ENCODE measurements at regions not wholly inside any gene's neighbourhood (a gene's known extent, or its start where the extent isn't known, plus 50 kb on each side); places are given as distances from the start of the nearest gene placed in this dataset.

GRCh38 chr10:24034571-24034970 lies 174.4 kb upstream of the KIAA1217 start:
- DNase-seq (ENCODE audit: low read depth), result no peak

DNA sequence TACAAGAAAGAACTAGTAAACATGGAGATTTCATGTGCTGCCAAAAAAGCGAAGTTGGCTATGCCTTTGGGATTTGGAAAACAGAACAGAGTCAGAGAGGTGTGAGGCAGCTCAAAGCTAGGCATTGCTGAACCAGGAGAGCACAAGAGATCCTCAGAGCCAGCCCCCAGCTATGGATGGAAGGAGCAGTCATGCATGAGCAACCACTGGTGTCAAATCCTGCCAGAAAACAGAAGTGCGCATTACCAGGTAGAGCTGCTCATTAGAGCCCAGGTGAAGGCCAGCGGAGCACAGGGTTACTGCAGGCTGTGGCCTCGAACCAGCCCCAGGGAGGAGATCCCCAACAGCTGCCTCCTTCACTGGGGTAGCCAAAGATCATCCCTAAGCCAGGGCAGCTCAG lies 173.2 kb upstream of the KIAA1217 start:
- no peak for DNase-seq (ENCODE audit: low read depth)

- DNase-seq (ENCODE audit: low read depth), result no peak
Observed at GRCh38 chr10:24039315-24039714, 169.6 kb upstream of the KIAA1217 start.

GRCh38 chr10:24039897-24040296 lies 169.0 kb upstream of the KIAA1217 start:
- no peak for DNase-seq (ENCODE audit: low read depth)

DNA sequence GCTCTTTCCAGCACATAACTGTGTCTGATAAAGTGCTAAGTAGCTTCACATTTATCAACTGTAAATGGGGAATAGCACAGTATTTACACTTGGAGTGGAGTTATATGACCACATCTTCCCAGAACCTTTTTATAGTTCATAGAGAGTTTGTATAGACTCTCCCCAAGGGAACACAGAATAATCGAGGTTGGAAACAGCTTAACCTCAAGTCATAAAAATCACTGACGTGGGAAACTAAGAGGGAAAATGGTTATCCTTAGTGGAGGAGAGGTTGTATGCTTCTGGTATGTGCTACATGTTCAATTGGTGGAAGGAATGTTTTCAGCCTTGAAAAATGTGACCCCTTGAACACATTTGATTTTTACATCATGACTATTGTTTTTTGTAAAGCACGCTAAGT lies 167.9 kb upstream of the KIAA1217 start:
- no peak for DNase-seq (ENCODE audit: low read depth)

GRCh38 chr10:24041834-24042233 lies 167.1 kb upstream of the KIAA1217 start:
- no peak for DNase-seq (ENCODE audit: low read depth)

GRCh38 chr10:24042884-24043283 lies 166.1 kb upstream of the KIAA1217 start:
- DNase-seq (ENCODE audit: low read depth), result no peak

DNA sequence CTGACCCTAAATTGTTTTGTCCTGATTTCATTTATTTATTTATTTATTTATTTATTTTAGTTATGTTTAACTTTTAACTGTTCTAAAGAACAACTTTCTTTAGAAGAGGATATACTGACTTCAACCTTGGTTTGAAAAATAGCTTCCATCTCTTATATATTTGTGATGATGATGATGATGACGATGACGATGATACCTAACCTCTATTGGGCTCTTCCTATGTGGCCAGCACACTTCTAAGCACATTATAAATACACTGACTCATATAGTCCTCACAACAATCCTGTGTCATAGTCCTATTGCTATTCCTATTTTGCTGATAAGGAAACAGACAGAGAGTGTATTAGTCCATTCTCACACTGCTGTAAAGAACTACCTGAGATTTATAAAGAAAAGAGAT lies 162.9 kb upstream of the KIAA1217 start:
- DNase-seq (ENCODE audit: low read depth), result no peak

DNA sequence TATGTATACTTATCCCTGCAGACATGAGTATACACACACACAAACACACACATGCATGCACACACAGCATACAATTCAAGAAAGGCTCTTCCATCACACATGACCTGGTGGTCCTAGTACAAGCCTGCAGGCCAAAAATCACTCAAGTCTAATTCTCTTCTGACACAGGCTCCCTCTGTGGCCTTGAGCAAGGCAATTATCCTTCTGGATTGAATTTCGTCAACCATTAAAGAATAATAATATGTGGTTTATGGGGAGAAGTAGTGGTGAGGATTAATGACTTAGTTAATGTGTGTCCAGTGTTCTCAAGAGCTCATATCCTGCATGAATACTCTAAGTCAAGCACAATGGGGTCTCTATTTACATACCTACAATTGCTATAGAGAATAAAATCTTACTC lies 161.8 kb upstream of the KIAA1217 start:
- no peak for DNase-seq (ENCODE audit: low read depth)

DNA sequence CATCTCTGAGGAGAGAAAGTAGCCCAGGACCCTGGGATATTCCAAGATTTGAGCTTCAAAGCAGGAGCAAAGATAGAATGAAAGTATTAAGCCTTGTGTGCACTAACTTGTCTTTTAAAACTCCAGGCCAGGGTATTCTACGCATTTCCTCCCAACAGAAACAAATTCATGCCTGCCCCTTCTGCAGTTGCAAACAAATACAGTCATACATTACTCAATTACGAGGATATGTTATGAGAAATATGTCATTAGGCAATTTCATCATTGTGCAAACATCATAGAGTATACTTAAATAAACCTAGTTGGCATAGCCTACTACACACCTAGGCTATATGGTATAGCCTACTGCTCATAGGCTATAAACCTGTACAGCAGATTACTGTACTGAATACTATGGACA lies 154.5 kb upstream of the KIAA1217 start:
- no peak for DNase-seq (ENCODE audit: low read depth)

GRCh38 chr10:24080207-24080606 lies 128.7 kb upstream of the KIAA1217 start:
- no peak for DNase-seq (ENCODE audit: low read depth)

DNA sequence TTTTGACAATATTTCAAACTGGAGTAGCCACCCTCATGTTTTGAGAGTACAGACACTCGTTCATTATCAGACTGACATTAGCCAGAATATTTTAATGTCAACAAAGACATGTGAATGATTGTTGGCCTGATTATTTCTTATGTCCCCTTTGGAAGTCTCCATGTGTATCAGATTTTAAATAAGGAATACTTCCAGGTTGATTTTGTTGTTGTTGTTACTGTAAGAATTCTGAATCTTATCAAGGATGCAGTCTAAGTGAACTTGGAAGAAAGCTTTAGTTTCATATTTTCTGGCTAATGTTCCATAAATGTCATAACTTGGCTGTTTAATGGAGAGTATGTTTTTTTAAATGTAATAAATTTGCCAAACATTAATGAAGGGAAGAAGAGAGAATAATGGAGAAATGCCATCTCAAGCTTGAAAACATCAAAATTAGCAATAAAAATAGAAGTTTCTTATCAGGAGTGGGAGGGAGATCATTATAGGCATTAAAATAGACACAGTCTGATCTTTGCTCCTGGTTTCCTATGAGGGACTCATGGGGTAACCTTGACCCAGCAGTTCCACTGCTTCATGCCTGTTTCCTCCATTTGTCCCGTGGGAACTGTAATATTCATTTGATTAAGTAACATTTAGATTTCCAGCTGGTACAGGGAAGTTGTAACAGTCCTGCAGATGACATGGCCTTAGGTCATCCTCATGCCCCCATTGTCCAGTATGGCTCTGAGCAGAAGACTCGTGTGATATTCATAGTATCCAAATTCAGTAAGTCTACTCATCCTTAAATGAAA lies 122.4 kb upstream of the KIAA1217 start:
- no peak for DNase-seq (ENCODE audit: low read depth)

DNA sequence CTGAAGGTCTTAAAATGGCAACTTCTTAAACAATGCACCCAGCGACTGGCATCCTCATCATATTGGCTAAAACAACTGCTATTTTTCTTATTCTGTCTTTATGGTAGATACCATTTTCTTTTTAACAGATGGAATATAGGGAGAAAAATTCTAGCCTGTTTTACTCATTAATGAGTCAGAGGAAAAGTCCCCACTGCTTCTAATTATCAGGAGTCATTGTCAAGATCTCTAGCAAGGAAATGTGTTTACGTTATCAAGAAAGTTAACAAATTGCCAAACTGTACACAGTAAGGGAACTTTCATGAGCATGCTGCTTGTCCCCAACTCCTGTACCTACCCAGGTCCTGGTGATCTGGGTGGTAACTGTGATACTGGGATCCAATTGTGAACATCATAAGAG lies 117.7 kb upstream of the KIAA1217 start:
- no peak for DNase-seq (ENCODE audit: low read depth)

- no peak for DNase-seq (ENCODE audit: low read depth)
Observed at GRCh38 chr10:24096281-24096680, 112.7 kb upstream of the KIAA1217 start.

GRCh38 chr10:24097751-24098207 lies 111.2 kb upstream of the KIAA1217 start:
- DNase-seq (ENCODE audit: low read depth), result no peak

DNA sequence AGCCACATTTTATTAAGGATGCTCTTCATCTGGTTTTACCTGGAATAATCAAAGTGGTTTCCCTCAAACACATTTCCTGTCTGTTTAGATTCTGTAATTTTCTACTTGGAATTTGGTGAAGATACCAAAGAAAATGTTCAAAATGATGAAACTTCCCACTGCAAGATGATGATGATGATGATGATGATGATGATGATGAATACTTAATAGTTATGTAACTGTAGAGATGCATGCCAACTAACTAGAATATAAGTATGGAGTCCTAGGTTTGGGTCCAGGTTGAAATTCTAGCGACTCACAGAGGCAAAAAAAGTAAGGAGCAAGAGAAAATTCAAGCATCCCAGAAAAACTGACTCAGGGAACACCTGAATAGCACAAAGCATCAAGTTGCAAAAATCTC lies 104.0 kb upstream of the KIAA1217 start:
- no peak for DNase-seq (ENCODE audit: low read depth)

DNA sequence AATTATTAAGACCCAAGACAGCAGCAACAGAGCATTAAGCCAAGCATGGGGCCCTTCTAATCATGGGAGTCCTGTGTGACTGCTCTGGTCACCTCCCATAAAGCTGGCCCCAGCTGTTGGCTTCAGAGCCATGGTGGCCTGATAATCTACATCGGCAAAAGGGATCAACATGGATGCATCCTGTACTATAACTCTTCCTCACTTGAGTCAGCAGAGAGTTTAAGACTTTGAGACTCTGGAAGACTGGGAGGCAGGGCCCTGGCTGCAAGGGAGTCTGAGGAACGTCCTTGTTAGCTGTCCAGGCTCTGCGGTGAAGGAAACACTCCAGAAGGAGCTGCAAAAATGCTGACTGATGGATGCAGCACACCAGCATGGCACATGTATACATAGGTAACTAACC lies 95.0 kb upstream of the KIAA1217 start:
- DNase-seq (ENCODE audit: low read depth), result no peak

DNA sequence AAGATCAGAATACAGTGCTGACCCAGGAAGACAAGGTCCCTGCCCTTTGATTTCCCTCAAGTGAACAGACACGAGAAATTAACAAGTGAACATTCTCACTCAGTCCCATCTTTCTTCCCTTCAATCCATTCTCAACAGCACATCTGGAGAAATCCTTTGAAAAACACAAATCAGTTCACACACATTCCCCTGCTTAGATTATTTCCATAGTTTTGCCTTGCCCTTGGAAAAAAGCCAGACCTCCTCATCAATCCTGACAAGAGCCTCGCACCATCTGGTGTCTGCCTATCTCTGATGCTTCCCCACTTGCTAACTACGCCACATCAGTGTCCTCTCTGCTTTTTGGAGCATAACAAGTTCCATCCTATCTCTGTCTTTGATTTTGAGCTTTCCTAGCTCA lies 94.4 kb upstream of the KIAA1217 start:
- no peak for DNase-seq (ENCODE audit: low read depth)

GRCh38 chr10:24115403-24115802 lies 93.5 kb upstream of the KIAA1217 start:
- no peak for DNase-seq (ENCODE audit: low read depth)

- no peak for DNase-seq (ENCODE audit: low read depth)
Observed at GRCh38 chr10:24118246-24118645, 90.7 kb upstream of the KIAA1217 start.

DNA sequence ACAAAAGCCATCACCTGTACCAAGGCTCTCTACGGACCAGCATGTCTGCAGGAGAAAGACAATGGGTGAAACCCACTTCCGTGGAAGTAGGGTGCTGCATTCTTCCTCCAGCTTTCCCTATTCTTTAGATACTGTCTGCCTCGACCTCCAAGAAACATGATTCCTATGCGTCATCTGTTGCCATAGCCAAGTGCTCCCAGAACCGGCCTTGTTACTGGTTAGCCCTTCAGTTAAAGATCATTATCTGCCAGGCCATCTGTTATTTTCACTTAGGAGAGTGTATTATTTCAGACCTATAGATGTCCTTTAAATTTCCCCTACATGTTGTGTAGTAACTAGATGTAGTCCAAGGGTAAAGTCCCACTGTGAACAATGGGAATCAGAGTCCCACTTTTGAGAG lies 89.0 kb upstream of the KIAA1217 start:
- DNase-seq (ENCODE audit: low read depth), result no peak

GRCh38 chr10:24120646-24121045 lies 88.3 kb upstream of the KIAA1217 start:
- DNase-seq (ENCODE audit: low read depth), result no peak

DNA sequence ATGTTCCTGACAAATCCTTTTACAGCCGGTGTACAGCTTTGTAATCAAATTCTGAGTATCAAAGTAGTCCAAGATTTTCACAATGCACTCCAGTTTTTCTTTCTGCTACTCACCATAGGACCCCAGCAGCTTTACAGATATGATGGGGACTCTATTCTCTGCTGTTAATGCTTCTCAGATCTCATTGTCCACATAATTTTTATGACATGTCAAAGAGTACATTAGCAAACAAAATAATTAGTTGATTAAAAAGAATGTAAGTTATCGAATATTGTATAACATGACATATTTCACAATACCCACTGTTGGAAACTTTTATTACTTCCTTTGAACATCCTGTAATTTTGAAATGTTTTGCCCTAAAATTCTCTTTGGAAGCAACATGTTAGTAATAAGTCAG lies 81.4 kb upstream of the KIAA1217 start:
- DNase-seq (ENCODE audit: low read depth), result no peak

DNA sequence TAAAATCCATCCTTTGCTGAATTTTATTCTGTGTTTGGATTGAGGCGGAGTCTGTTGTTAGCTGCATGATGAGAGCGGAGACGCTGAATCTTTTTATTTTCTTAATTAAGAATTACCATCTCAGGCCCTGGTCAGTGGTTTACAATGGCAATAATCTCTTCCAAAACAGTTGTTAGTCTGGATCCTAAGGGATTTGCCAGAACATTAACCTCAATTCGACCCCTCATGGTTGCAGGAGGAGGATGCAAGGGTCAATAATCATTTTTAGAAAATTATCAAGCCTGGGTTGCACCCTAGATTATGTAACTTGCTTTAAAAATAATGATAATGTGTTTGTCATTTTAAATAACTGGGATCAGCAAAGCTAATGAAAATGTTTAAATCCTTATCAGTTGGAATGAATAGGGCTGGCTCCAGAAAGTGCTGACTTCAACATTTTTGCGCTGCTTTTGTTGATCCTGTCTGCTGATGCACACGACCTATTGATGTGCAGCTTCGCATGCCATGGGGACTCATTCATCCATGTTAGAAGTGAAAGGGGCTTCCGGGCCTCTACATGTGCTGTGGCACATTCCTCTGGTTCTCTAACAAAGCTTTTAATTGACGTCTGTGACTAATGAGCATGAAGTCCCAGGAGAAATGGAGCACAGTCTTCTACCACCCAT lies 80.7 kb upstream of the KIAA1217 start:
- no peak for DNase-seq (ENCODE audit: low read depth)
